Esophagus squamous epithelium (tissue), 5 donors: ENCODE measurements at regions not wholly inside any gene's neighbourhood (a gene's known extent, or its start where the extent isn't known, plus 50 kb on each side); places are given as distances from the start of the nearest gene placed in this dataset.

Experiments used
- DNase-seq: peaks from one replicate; lab custom pipeline; 2025; lab: John Stamatoyannopoulos, UW
- H3K27ac ChIP-seq, 4 donors: fragments of 200-600 bp; sonication (generic); one replicate each; pipeline ENCODE4 v1.5.1; 2016 to 2019; ENCODE audit warnings: mild to moderate bottlenecking in 1 of 4
- H3K27me3 ChIP-seq, 4 donors: fragments of 200-600 bp; sonication (generic); 1 replicate in 3 of 4; 2 replicates in 1 of 4; pipeline versions ENCODE4 v1.5.1 to v1.6.0; 2017 to 2021; ENCODE audit warnings: antibody characterized with exemption in 1 of 4
- H3K36me3 ChIP-seq, 3 donors: fragments of 200-600 bp; sonication (generic); one replicate each; pipeline ENCODE4 v1.5.1; 2016 to 2019
- H3K4me1 ChIP-seq, 3 donors: fragments of 200-600 bp; sonication (generic); one replicate each; pipeline ENCODE4 v1.5.1; 2017 to 2019
- H3K4me3 ChIP-seq, 4 donors: fragments of 200-600 bp; sonication (generic); 1 replicate in 3 of 4; 2 replicates in 1 of 4; pipeline ENCODE4 v1.5.1; 2016 to 2019; ENCODE audit warnings: mild to moderate bottlenecking in 2 of 4, moderate library complexity in 1 of 4
- H3K9me3 ChIP-seq, 3 donors: fragments of 200-600 bp; sonication (generic); one replicate each; pipeline ENCODE4 v1.5.1; 2016 to 2019
- POLR2A ChIP-seq, 4 donors: fragments of 450-650 bp; IDR thresholded peaks; one replicate each; pipeline ENCODE4 v1.6.1; 2017; ENCODE audit warnings: antibody characterized with exemption in 4 of 4, mild to moderate bottlenecking in 4 of 4, moderate library complexity in 3 of 4
- WGBS, 2 donors: methylation state at CpG; one replicate each; pipeline ENCODE4 v1.1.5; 2018; 5-methylcytosine and 5-hydroxymethylcytosine counted together
- intact Hi-C: fragments of 100-400 bp; cut with DNase I; formaldehyde crosslinking; loops from one replicate; pipeline ENCODE4 v1.15.0; 2022
- TF ChIP-seq, protein P1 (sequence below), 6 experiments: fragments of 450-650 bp in 4 of 6; fragments of 200-600 bp in 2 of 6; sonication (generic) in 2 of 6; IDR thresholded peaks; one replicate each; pipeline ENCODE4 v1.5.1; 2016 to 2019; ENCODE audit warnings: antibody characterized with exemption in 6 of 6, mild to moderate bottlenecking in 4 of 6, moderate library complexity in 4 of 6
- donor health status: DM: yes; HTN: yes; CAD: no.

DNA sequence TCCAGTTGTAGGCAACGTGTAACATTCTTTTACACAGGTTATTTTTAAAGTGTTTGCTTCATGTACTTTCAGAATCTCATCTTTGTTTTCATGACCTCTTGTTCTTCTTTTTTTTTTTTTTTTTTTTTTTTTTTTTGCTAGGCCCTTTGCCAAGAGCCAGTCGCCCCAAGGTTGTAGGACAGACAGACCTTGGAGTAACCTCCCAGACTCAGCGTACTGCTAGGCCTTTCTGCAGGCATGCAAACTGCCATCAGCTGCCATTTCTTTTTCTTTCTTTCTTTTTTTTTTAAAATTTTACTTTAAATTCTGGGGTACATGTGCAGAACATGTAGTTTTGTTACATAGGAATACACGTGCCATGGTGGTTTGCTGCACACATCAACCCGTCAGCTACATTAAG lies 452.3 kb upstream of the MDGA2 start:
- no peak for DNase-seq
- intact Hi-C loops: no loop called here
- H3K9me3 ChIP-seq: no peaks in the 10 kb centered on the region

DNA sequence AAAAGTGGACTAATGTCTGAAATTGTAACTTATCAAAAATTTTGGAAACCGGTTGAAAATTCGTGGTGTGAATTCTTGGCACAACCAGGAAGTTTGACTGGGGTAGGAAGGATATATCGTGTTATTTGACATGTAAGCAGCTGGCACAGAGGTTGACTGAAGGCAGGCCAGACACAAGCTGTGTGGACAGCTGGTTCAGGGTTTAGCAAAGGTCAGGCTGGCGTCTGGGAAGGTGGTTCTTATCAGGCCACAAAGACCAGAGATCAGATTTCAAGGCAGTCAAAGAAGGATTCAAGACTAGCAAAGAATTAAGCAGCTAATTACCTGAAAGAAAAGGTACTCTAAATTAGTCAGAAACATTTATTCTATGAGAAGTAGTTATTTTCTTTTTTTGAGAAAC lies 450.2 kb upstream of the MDGA2 start:
- intact Hi-C loops: no loop called here
- Histone ChIP-seq H3K4me3 (no peak overlapping the region), H3K27me3 (no peaks in the 10 kb centered on the region), H3K27ac (no peak overlapping the region), H3K9me3 (no peaks in the 10 kb centered on the region), H3K36me3 (no peaks in the 10 kb centered on the region), H3K4me1 (no peaks in the 10 kb centered on the region)
- no peak for TF ChIP-seq POLR2A (IDR thresholded peaks at IDR 0.05)
- TF ChIP-seq, protein P1, sequence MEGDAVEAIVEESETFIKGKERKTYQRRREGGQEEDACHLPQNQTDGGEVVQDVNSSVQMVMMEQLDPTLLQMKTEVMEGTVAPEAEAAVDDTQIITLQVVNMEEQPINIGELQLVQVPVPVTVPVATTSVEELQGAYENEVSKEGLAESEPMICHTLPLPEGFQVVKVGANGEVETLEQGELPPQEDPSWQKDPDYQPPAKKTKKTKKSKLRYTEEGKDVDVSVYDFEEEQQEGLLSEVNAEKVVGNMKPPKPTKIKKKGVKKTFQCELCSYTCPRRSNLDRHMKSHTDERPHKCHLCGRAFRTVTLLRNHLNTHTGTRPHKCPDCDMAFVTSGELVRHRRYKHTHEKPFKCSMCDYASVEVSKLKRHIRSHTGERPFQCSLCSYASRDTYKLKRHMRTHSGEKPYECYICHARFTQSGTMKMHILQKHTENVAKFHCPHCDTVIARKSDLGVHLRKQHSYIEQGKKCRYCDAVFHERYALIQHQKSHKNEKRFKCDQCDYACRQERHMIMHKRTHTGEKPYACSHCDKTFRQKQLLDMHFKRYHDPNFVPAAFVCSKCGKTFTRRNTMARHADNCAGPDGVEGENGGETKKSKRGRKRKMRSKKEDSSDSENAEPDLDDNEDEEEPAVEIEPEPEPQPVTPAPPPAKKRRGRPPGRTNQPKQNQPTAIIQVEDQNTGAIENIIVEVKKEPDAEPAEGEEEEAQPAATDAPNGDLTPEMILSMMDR (IDR thresholded peaks at IDR 0.05): no peak
- 22 to 24% methylated on average over 4 of the region's 4 CpGs for whole genome bisulfite sequencing, 2 donors
- DNase-seq: no peak

More for the DNA sequence above, 452.3 kb upstream of the MDGA2 start:
- Histone ChIP-seq H3K27ac (no peak overlapping the region), H3K4me1 (no peaks in the 10 kb centered on the region), H3K4me3 (no peak overlapping the region), H3K27me3 (no peaks in the 10 kb centered on the region), H3K36me3 (no peaks in the 10 kb centered on the region)
- 66% methylated on average over 5 of the region's 5 CpGs for whole genome bisulfite sequencing, 2 donors
- TF ChIP-seq POLR2A (IDR thresholded peaks at IDR 0.05): no peak
- TF ChIP-seq, protein P1 (IDR thresholded peaks at IDR 0.05): no peak

DNA sequence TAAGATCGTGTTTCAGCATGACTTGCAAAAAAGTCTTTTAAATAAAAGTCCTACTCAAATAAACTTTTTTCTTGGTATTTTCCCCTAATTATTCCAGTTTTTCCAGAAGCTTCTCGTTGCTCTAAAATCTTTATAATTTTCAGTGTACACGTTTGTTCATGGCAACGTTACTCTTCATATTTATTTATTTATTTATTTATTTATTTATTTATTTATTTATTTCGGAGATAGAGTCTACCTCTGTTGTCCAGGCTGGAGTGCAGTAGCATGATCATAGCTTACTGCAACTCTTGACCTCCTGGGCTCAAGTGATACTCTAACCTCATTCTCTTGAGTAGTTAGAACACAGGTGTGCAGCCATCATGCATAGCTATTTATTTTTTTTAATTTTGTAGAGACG lies 438.3 kb upstream of the MDGA2 start:
- H3K4me3 ChIP-seq: no peak overlapping the region
- DNase-seq: no peak
- no peak for TF ChIP-seq POLR2A (IDR thresholded peaks at IDR 0.05)
- TF ChIP-seq, protein P1 (IDR thresholded peaks at IDR 0.05): no peak
- WGBS, 2 donors: 56 to 76% methylated on average over 6 of the region's 6 CpGs
- H3K27ac ChIP-seq: no peak overlapping the region
- no peaks in the 10 kb centered on the region for H3K27me3 ChIP-seq
- no peaks in the 10 kb centered on the region for H3K4me1 ChIP-seq
- no peaks in the 10 kb centered on the region for H3K9me3 ChIP-seq
- intact Hi-C loops: no loop called here
- no peaks in the 10 kb centered on the region for H3K36me3 ChIP-seq

- 30 to 31% methylated on average over 3 of the region's 3 CpGs for WGBS, 2 donors
- DNase-seq: no peak
- intact Hi-C loops: no loop called here
- H3K27ac ChIP-seq: no peak overlapping the region
- H3K27me3 ChIP-seq: no peaks in the 10 kb centered on the region
- H3K36me3 ChIP-seq: no peaks in the 10 kb centered on the region
- H3K4me3 ChIP-seq: no peak overlapping the region
- H3K9me3 ChIP-seq: no peaks in the 10 kb centered on the region
- TF ChIP-seq, protein P1 (IDR thresholded peaks at IDR 0.05): no peak
- TF ChIP-seq POLR2A (IDR thresholded peaks at IDR 0.05): no peak
- H3K4me1 ChIP-seq: no peaks in the 10 kb centered on the region
Observed at GRCh38 chr14:48111151-48111550, 435.7 kb upstream of the MDGA2 start.

DNA sequence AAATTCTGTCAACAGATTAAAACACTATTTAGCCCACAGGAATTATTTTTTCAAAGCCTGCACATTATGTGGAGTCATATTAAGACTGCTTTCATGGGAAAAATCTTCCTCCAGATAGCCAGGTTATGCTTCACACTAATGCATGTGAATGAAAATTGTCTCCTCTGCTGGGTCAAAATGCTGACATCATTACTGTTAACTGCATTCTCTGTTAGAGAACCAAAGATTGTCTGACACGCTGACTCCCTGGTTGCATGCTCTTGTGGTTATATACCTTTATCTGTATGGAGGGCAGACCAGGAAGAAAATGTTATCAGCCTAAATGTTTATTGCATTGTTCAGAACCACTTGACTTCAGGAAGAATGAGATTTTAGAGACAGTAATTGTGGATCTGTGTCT lies 432.2 kb upstream of the MDGA2 start:
- 44 to 100% methylated on average over 1 of the region's 1 CpG for WGBS, 2 donors
- no peak for TF ChIP-seq POLR2A (IDR thresholded peaks at IDR 0.05)
- TF ChIP-seq, protein P1 (IDR thresholded peaks at IDR 0.05): no peak
- H3K27ac ChIP-seq: no peak overlapping the region
- no peak overlapping the region for H3K4me3 ChIP-seq
- no peaks in the 10 kb centered on the region for H3K4me1 ChIP-seq
- H3K9me3 ChIP-seq: no peaks in the 10 kb centered on the region
- H3K27me3 ChIP-seq: no peaks in the 10 kb centered on the region
- no peaks in the 10 kb centered on the region for H3K36me3 ChIP-seq
- DNase-seq: no peak
- intact Hi-C loops: no loop called here
